HCT116 (cell line): ENCODE measurements at regions not wholly inside any gene's neighbourhood (a gene's known extent, or its start where the extent isn't known, plus 50 kb on each side); places are given as distances from the start of the nearest gene placed in this dataset.

Source experiments
- ATAC-seq: fragments of 200-7000 bp; cut with Tn5 transposase; 2 replicates; pipeline ENCODE4 v1.9.1; 2020; ENCODE audit warnings: mild to moderate bottlenecking, moderate library complexity
- BruUV-seq: library from RNA; stranded (reverse); fragments of 400-500 nt; replicated peaks from 2 replicates; lab custom pipeline; 2021; lab: Mats Ljungman, UMichigan
- CTCF ChIA-PET: fragments of 300-600 bp; sonication (Branson Sonifier 250); formaldehyde crosslinking; loops from one replicate; lab custom pipeline; 2021; ENCODE audit warnings: antibody characterized with exemption; lab: Charles Lee
- POLR2A ChIA-PET: fragments of 300-600, 350-600 bp; sonication (Branson Sonifier 250); formaldehyde crosslinking; loops from one replicate; lab custom pipeline; 2021; ENCODE audit warnings: antibody characterized with exemption; lab: Charles Lee
- RAD21 ChIA-PET, 2 experiments: fragments of 300-600 bp; sonication (Branson Sonifier 250); formaldehyde crosslinking; loops; one replicate each; lab custom pipeline; 2023; ENCODE audit warnings: low total read pairs in 2 of 2; ENCODE audit not compliant: uncharacterized antibody in 2 of 2, unreplicated experiment in 2 of 2, low non-redundant PET in 1 of 2; lab: Charles Lee
- DNase-seq: peaks from one replicate; pipeline ENCODE4 v3.0.0-alpha.2; 2010; ENCODE audit warnings: low read depth, low spot score
- H2AFZ ChIP-seq: fragments of 200-600 bp; shearing (Covaris generic), sonication (generic); 2 replicates; pipeline ENCODE4 v1.6.1; 2017; ENCODE audit warnings: low read depth, mixed run types, mixed read lengths, antibody characterized with exemption, low read length; ENCODE audit not compliant: poor library complexity, severe bottlenecking
- H3K27ac ChIP-seq: 2 replicates; pipeline ENCODE4 v1.5.1; 2012; ENCODE audit warnings: low read depth, low read length
- H3K27me3 ChIP-seq: fragments of 200-600 bp; sonication (generic); 2 replicates; pipeline ENCODE4 v1.6.1; 2016; ENCODE audit warnings: mixed run types, low read length, mixed read lengths; ENCODE audit not compliant: insufficient read depth
- H3K36me3 ChIP-seq, 2 experiments: fragments of 200-500 bp in 1 of 2; fragments of 200-600 bp in 1 of 2; sonication (Bioruptor generic) in 1 of 2; sonication (generic) in 1 of 2; 2 replicates each; pipeline versions ENCODE4 v1.5.1 to v1.6.1; 2014 to 2016; ENCODE audit warnings: low read length in 2 of 2, inconsistent platforms in 1 of 2, mixed read lengths in 1 of 2, mixed run types in 1 of 2; ENCODE audit not compliant: insufficient read depth in 2 of 2, control insufficient read depth in 1 of 2
- H3K4me1 ChIP-seq, 2 experiments: fragments of 200-600 bp in 1 of 2; sonication (generic) in 1 of 2; 2 replicates each; pipeline versions ENCODE4 v1.5.1 to v1.6.1; 2012 to 2017; ENCODE audit warnings: low read length in 2 of 2, inconsistent platforms in 1 of 2, mild to moderate bottlenecking in 1 of 2, mixed read lengths in 1 of 2, mixed run types in 1 of 2, moderate library complexity in 1 of 2; ENCODE audit not compliant: insufficient read depth in 2 of 2, control insufficient read depth in 1 of 2
- H3K4me2 ChIP-seq: fragments of 200-600 bp; sonication (generic); 2 replicates; pipeline ENCODE4 v1.6.1; 2017; ENCODE audit warnings: mixed run types, low read length, mixed read lengths
- H3K4me3 ChIP-seq, 2 experiments: fragments of 200-600 bp in 1 of 2; sonication (generic) in 1 of 2; replicated peaks in 1 of 2; 2 replicates each; pipeline ENCODE4 v1.5.1; 2011 to 2016; ENCODE audit warnings: low read length in 2 of 2, control low read depth in 1 of 2, low read depth in 1 of 2, mild to moderate bottlenecking in 1 of 2, mixed read lengths in 1 of 2, mixed run types in 1 of 2
- H3K79me2 ChIP-seq: fragments of 200-600 bp; sonication (generic); 2 replicates; pipeline ENCODE4 v1.6.1; 2017; ENCODE audit warnings: mild to moderate bottlenecking, mixed run types, low read length, moderate library complexity, mixed read lengths; ENCODE audit not compliant: insufficient read depth
- H3K9ac ChIP-seq: fragments of 200-600 bp; sonication (generic); 2 replicates; pipeline ENCODE4 v1.6.1; 2016; ENCODE audit warnings: low read length, mixed read lengths
- H3K9me2 ChIP-seq: fragments of 200-600 bp; sonication (generic), shearing (Covaris generic); 2 replicates; pipeline ENCODE4 v1.6.1; 2017; ENCODE audit warnings: mixed run types, mild to moderate bottlenecking, moderate library complexity; ENCODE audit not compliant: insufficient read depth
- H3K9me3 ChIP-seq, 2 experiments: fragments of 200-500 bp in 1 of 2; fragments of 200-600 bp in 1 of 2; sonication (Bioruptor generic) in 1 of 2; sonication (generic) in 1 of 2; 2 replicates each; pipeline ENCODE4 v1.6.1; 2014 to 2017; ENCODE audit warnings: low read length in 2 of 2, mixed read lengths in 2 of 2, inconsistent platforms in 1 of 2, low read depth in 1 of 2, mild to moderate bottlenecking in 1 of 2, mixed run types in 1 of 2, moderate library complexity in 1 of 2; ENCODE audit not compliant: control insufficient read depth in 1 of 2, insufficient read depth in 1 of 2
- H4K20me1 ChIP-seq: fragments of 200-600 bp; sonication (generic), shearing (Covaris generic); 2 replicates; pipeline ENCODE4 v1.6.1; 2017; ENCODE audit warnings: mixed run types, mild to moderate bottlenecking, moderate library complexity; ENCODE audit not compliant: insufficient read depth
- CEBPB ChIP-seq: IDR thresholded peaks from 2 replicates; pipeline ENCODE4 v1.6.1; 2012; ENCODE audit warnings: low read depth
- ELF1 ChIP-seq: IDR thresholded peaks from 2 replicates; pipeline ENCODE4 v1.6.1; 2012; ENCODE audit warnings: low read depth, borderline replicate concordance
- EZH2 ChIP-seq: fragments of 200-600 bp; sonication (generic); IDR thresholded peaks from 2 replicates; pipeline ENCODE4 v1.6.1; 2017; ENCODE audit warnings: antibody characterized with exemption, mixed run types
- POLR2A ChIP-seq: IDR thresholded peaks from 2 replicates; pipeline ENCODE4 v1.7.0; 2011; ENCODE audit warnings: borderline replicate concordance; ENCODE audit not compliant: insufficient read depth, insufficient read length; ENCODE audit errors: extremely low read depth
- POLR2AphosphoS5 ChIP-seq: IDR thresholded peaks from 2 replicates; pipeline ENCODE4 v1.6.1; 2011; ENCODE audit warnings: mild to moderate bottlenecking, low read depth, low read length, moderate library complexity
- SIN3A ChIP-seq: IDR thresholded peaks from 2 replicates; pipeline ENCODE4 v1.6.1; 2012; ENCODE audit warnings: low read depth
- SP1 ChIP-seq: IDR thresholded peaks from 2 replicates; pipeline ENCODE4 v1.6.1; 2012; ENCODE audit warnings: low read depth
- SRF ChIP-seq: IDR thresholded peaks from 2 replicates; pipeline ENCODE4 v1.6.1; 2012; ENCODE audit warnings: low read depth
- YY1 ChIP-seq: IDR thresholded peaks from 2 replicates; pipeline ENCODE4 v1.6.1; 2011; ENCODE audit warnings: low read length, low read depth, moderate library complexity, mild to moderate bottlenecking; ENCODE audit not compliant: insufficient replicate concordance; ENCODE audit errors: extremely low read depth
- intact Hi-C: fragments of 100-400 bp; cut with micrococcal nuclease; formaldehyde crosslinking; loops from 2 replicates; pipeline ENCODE4 v1.10.0; 2022
- TF ChIP-seq, protein P1 (sequence below): IDR thresholded peaks from 2 replicates; pipeline ENCODE4 v1.6.1; 2011; ENCODE audit warnings: mild to moderate bottlenecking, low read length, moderate library complexity; ENCODE audit not compliant: insufficient replicate concordance; ENCODE audit errors: extremely low read depth
- TF ChIP-seq, protein P2 (sequence below): IDR thresholded peaks from 2 replicates; pipeline ENCODE4 v1.6.1; 2012
- TF ChIP-seq, protein P3 (sequence below), 3 experiments: fragments of 200-600 bp in 1 of 3; sonication (generic) in 1 of 3; IDR thresholded peaks in 2 of 3; conservative IDR thresholded peaks in 1 of 3; 2 replicates each; pipeline ENCODE4 v1.5.1; 2012 to 2017; ENCODE audit warnings: low read depth in 2 of 3, low read length in 2 of 3, antibody characterized with exemption in 1 of 3, borderline replicate concordance in 1 of 3, control low read depth in 1 of 3, mild to moderate bottlenecking in 1 of 3, mixed read lengths in 1 of 3, mixed run types in 1 of 3, moderate library complexity in 1 of 3; ENCODE audit not compliant: insufficient read depth in 1 of 3

DNA sequence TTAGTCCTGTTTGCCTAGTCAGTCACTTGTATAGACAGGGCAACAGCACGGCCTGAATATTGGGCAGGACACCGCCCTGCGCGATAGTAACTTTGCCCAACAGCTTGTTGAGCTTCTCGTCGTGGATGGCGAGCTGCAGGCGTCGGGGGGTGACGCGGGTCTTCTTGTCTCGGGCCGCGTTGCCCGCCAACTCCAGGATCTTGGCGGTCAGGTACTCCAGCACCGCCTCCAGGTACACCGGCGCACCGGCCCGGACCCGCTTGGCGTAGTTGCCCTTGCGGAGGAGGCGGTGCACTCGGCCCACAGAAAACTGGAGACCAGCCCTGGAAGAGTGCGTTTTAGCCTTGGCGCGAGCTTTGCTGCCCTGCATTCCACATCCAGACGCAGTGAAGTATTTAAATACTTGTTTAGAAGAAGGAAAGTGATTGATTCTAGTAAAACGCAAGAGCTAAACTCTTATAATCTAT lies 92.8 kb upstream of the BTN3A2 start:
- intact Hi-C loops = no loop called here

More for the DNA sequence above, 92.8 kb upstream of the BTN3A2 start:
- Histone ChIP-seq H3K4me3 (no peak overlapping the region), H4K20me1 (no peaks in the 10 kb centered on the region), H3K9ac (no peak overlapping the region), H3K4me1 (peaks cover 0 to 9% of the 10 kb centered on the region in 2 experiments; a peak in 2 of 4 replicates), H3K36me3 (no peaks in the 10 kb centered on the region), H3K27ac (no peak overlapping the region), H3K9me2 (no peaks in the 10 kb centered on the region), H3K27me3 (no peaks in the 10 kb centered on the region), H3K9me3 (no peaks in the 10 kb centered on the region), H2AFZ (no peak overlapping the region), H3K4me2 (no peak overlapping the region), H3K79me2 (no peaks in the 10 kb centered on the region)
- CTCF ChIA-PET = no interaction called here
- POLR2A ChIA-PET = no interaction called here
- ATAC-seq (no peak), DNase-seq (no peak)
- TF ChIP-seq, protein P1, sequence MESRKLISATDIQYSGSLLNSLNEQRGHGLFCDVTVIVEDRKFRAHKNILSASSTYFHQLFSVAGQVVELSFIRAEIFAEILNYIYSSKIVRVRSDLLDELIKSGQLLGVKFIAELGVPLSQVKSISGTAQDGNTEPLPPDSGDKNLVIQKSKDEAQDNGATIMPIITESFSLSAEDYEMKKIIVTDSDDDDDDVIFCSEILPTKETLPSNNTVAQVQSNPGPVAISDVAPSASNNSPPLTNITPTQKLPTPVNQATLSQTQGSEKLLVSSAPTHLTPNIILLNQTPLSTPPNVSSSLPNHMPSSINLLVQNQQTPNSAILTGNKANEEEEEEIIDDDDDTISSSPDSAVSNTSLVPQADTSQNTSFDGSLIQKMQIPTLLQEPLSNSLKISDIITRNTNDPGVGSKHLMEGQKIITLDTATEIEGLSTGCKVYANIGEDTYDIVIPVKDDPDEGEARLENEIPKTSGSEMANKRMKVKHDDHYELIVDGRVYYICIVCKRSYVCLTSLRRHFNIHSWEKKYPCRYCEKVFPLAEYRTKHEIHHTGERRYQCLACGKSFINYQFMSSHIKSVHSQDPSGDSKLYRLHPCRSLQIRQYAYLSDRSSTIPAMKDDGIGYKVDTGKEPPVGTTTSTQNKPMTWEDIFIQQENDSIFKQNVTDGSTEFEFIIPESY = no peak
- no peak for TF ChIP-seq CEBPB
- no peak for TF ChIP-seq POLR2A
- TF ChIP-seq, protein P2, sequence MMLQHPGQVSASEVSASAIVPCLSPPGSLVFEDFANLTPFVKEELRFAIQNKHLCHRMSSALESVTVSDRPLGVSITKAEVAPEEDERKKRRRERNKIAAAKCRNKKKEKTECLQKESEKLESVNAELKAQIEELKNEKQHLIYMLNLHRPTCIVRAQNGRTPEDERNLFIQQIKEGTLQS = no peak
- TF ChIP-seq SP1 = no peak
- TF ChIP-seq EZH2 = no peak
- no peak for TF ChIP-seq SIN3A
- TF ChIP-seq POLR2AphosphoS5 = no peak
- TF ChIP-seq, protein P3, sequence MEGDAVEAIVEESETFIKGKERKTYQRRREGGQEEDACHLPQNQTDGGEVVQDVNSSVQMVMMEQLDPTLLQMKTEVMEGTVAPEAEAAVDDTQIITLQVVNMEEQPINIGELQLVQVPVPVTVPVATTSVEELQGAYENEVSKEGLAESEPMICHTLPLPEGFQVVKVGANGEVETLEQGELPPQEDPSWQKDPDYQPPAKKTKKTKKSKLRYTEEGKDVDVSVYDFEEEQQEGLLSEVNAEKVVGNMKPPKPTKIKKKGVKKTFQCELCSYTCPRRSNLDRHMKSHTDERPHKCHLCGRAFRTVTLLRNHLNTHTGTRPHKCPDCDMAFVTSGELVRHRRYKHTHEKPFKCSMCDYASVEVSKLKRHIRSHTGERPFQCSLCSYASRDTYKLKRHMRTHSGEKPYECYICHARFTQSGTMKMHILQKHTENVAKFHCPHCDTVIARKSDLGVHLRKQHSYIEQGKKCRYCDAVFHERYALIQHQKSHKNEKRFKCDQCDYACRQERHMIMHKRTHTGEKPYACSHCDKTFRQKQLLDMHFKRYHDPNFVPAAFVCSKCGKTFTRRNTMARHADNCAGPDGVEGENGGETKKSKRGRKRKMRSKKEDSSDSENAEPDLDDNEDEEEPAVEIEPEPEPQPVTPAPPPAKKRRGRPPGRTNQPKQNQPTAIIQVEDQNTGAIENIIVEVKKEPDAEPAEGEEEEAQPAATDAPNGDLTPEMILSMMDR (IDR thresholded peaks at IDR 0.05 in 2 of 3, conservative IDR thresholded peaks at IDR 0.05 in 1 of 3; ENCODE audit: borderline replicate concordance in 1 of 3, insufficient read depth in 1 of 3, low read depth in 2 of 3, low read length in 2 of 3) = no peak
- no peak for TF ChIP-seq YY1
- no peak for TF ChIP-seq SRF
- TF ChIP-seq ELF1 = no peak
- no TSS peak for BruUV-seq
- RAD21 ChIA-PET = interaction anchor here in 1 of 2 experiments (0.7 kb wide), 1 partner anchor 28 kb away, joined by 5 read pairs; no protein-coding TSS in a partner anchor
